ENCODE measurements at regions not wholly inside any gene's neighbourhood (a gene's known extent, or its start where the extent isn't known, plus 50 kb on each side); places are given as distances from the start of the nearest gene placed in this dataset.

- no peaks in the 10 kb centered on the region for H3K9me3 ChIP-seq
- H3K36me3 ChIP-seq, result no peaks in the 10 kb centered on the region
- TF ChIP-seq POLR2AphosphoS5 (IDR thresholded peaks at IDR 0.05), result no peak
- TF ChIP-seq CTCF (IDR thresholded peaks at IDR 0.05), result no peak
- TF ChIP-seq POLR2A (IDR thresholded peaks at IDR 0.05), result no peak
- DNase-seq (ENCODE audit: low spot score), result no peak
- WGBS, result 67% methylated on average over 12 of the region's 12 CpGs
- H3K4me3 ChIP-seq, result no peak overlapping the region
- no peaks in the 10 kb centered on the region for H3K4me1 ChIP-seq (replicated peaks)
- H3K27me3 ChIP-seq (replicated peaks; ENCODE audit: insufficient read depth), result no peaks in the 10 kb centered on the region
- intact Hi-C loops (cut with DNase I), result no loop called here
- H3K27ac ChIP-seq, result no peak overlapping the region
These were observed 54.9 kb upstream of the IRX4 start for GRCh38 chr5:1937590-1937989.

- Histone ChIP-seq H3K4me3 (no peak overlapping the region), H3K9me3 (no peaks in the 10 kb centered on the region), H3K27me3 (replicated peaks; ENCODE audit: insufficient read depth) (no peaks in the 10 kb centered on the region), H3K27ac (no peak overlapping the region), H3K4me1 (replicated peaks) (no peaks in the 10 kb centered on the region), H3K36me3 (no peaks in the 10 kb centered on the region)
- intact Hi-C loops (cut with DNase I), result no loop called here
- no peak for DNase-seq (ENCODE audit: low spot score)
- TF ChIP-seq POLR2A (IDR thresholded peaks at IDR 0.05) (no peak), POLR2AphosphoS5 (IDR thresholded peaks at IDR 0.05) (no peak), CTCF (IDR thresholded peaks at IDR 0.05) (no peak)
- 71% methylated on average over 5 of the region's 5 CpGs for WGBS
These were observed 54.2 kb upstream of the IRX4 start for GRCh38 chr5:1936901-1937300.

GRCh38 chr5:1936413-1936812, 53.7 kb upstream of the IRX4 start:
- Histone ChIP-seq H3K9me3 (no peaks in the 10 kb centered on the region), H3K4me1 (replicated peaks) (no peaks in the 10 kb centered on the region), H3K27me3 (replicated peaks; ENCODE audit: insufficient read depth) (no peaks in the 10 kb centered on the region), H3K4me3 (no peak overlapping the region), H3K27ac (no peak overlapping the region), H3K36me3 (no peaks in the 10 kb centered on the region)
- intact Hi-C loops (cut with DNase I), result no loop called here
- TF ChIP-seq CTCF (IDR thresholded peaks at IDR 0.05), result no peak
- TF ChIP-seq POLR2A (IDR thresholded peaks at IDR 0.05), result no peak
- TF ChIP-seq POLR2AphosphoS5 (IDR thresholded peaks at IDR 0.05), result no peak
- DNase-seq (ENCODE audit: low spot score), result no peak
- 95% methylated on average over 4 of the region's 4 CpGs for WGBS

- Histone ChIP-seq H3K4me1 (replicated peaks) (no peaks in the 10 kb centered on the region), H3K4me3 (no peak overlapping the region), H3K27me3 (replicated peaks; ENCODE audit: insufficient read depth) (no peaks in the 10 kb centered on the region), H3K9me3 (no peaks in the 10 kb centered on the region), H3K36me3 (no peaks in the 10 kb centered on the region), H3K27ac (no peak overlapping the region)
- intact Hi-C loops (cut with DNase I), result no loop called here
- 88% methylated on average over 20 of the region's 20 CpGs for WGBS
- no peak for DNase-seq (ENCODE audit: low spot score)
- TF ChIP-seq POLR2A (IDR thresholded peaks at IDR 0.05), result no peak
- no peak for TF ChIP-seq CTCF (IDR thresholded peaks at IDR 0.05)
- TF ChIP-seq POLR2AphosphoS5 (IDR thresholded peaks at IDR 0.05), result no peak
These were observed 52.2 kb upstream of the IRX4 start for GRCh38 chr5:1934801-1935429.

GRCh38 chr5:1934056-1934394, 51.3 kb upstream of the IRX4 start:
- H3K9me3 ChIP-seq, result no peaks in the 10 kb centered on the region
- no peak overlapping the region for H3K4me3 ChIP-seq
- intact Hi-C loops (cut with DNase I), result no loop called here
- H3K4me1 ChIP-seq (replicated peaks), result no peaks in the 10 kb centered on the region
- 95% methylated on average over 9 of the region's 9 CpGs for whole genome bisulfite sequencing
- no peak overlapping the region for H3K27ac ChIP-seq
- no peaks in the 10 kb centered on the region for H3K27me3 ChIP-seq (replicated peaks; ENCODE audit: insufficient read depth)
- no peaks in the 10 kb centered on the region for H3K36me3 ChIP-seq
- TF ChIP-seq POLR2A (IDR thresholded peaks at IDR 0.05) (no peak), POLR2AphosphoS5 (IDR thresholded peaks at IDR 0.05) (no peak), CTCF (IDR thresholded peaks at IDR 0.05) (no peak)
- no peak for DNase-seq (ENCODE audit: low spot score)
